ENCODE measurements at regions not wholly inside any gene's neighbourhood (a gene's known extent, or its start where the extent isn't known, plus 50 kb on each side); places are given as distances from the start of the nearest gene placed in this dataset.

DNA sequence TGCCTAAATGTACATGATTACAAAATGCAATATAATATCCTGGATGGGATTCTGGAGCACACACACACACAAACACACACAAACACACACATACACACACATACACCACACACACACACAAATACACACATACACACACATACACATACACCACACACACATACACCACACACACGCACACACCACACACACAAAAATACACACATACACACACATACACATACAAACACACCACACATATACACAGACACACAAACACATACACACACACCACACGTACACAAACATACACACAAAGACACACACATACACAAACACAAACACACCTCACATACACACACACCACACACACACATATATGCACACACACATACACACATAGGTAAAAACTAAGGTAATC lies 134.6 kb upstream of the SYNDIG1 start:
- no peak for DNase-seq (ENCODE audit: low read depth)
- Histone ChIP-seq H3K36me3 (ENCODE audit: control insufficient read depth, insufficient read depth, low read length) (no peaks in the 10 kb centered on the region), H3K27me3 (ENCODE audit: control insufficient read depth, insufficient read depth, low read length) (no peaks in the 10 kb centered on the region), H3K4me3 (ENCODE audit: low read depth, low read length) (no peak overlapping the region)
- TF ChIP-seq, protein P1, sequence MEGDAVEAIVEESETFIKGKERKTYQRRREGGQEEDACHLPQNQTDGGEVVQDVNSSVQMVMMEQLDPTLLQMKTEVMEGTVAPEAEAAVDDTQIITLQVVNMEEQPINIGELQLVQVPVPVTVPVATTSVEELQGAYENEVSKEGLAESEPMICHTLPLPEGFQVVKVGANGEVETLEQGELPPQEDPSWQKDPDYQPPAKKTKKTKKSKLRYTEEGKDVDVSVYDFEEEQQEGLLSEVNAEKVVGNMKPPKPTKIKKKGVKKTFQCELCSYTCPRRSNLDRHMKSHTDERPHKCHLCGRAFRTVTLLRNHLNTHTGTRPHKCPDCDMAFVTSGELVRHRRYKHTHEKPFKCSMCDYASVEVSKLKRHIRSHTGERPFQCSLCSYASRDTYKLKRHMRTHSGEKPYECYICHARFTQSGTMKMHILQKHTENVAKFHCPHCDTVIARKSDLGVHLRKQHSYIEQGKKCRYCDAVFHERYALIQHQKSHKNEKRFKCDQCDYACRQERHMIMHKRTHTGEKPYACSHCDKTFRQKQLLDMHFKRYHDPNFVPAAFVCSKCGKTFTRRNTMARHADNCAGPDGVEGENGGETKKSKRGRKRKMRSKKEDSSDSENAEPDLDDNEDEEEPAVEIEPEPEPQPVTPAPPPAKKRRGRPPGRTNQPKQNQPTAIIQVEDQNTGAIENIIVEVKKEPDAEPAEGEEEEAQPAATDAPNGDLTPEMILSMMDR (IDR thresholded peaks at IDR 0.05; ENCODE audit: insufficient read depth, low read length, poor library complexity, severe bottlenecking): no peak

DNA sequence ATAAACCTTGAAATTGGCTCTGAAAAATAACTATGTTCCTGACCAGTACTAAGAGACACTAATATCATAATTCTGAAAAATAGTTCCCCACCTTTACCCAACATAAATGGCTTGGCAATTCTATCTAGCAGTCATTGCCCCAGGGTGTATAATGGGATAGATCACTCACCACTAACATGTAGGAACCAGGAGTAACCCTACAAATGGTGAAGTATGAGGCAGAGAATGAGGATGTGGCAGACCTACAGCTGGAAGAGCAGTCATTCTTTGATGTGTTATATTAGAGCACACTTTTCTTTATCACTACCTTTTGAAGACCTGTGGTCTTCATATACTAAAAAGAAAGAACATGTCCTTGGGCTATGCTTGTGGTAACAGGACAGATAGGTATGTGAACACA lies 136.5 kb upstream of the SYNDIG1 start:
- TF ChIP-seq, protein P1 (IDR thresholded peaks at IDR 0.05; ENCODE audit: insufficient read depth, low read length, poor library complexity, severe bottlenecking): no peak
- H3K4me3 ChIP-seq (ENCODE audit: low read depth, low read length): no peak overlapping the region
- no peak for DNase-seq (ENCODE audit: low read depth)

DNA sequence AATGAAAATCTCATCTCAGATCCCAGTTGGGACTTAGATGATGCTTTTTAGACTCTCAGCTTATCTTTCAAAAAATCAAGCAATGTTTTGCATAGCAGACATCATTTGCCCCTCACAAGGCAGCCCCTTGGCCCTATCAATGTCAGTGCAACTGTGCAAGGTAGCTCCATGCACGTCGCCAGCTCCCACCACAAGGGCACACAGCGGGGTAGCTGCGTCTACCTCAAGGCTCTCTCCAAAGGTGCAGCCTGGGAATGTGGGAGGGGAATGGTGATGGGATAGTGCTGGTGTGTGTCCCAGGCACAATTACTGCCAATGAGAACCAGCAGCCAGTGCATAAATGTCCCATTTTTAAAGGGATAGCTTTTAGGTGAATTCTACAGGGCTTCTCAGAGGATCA lies 137.5 kb upstream of the SYNDIG1 start:
- TF ChIP-seq, protein P1 (IDR thresholded peaks at IDR 0.05; ENCODE audit: insufficient read depth, low read length, poor library complexity, severe bottlenecking): no peak
- no peak for DNase-seq (ENCODE audit: low read depth)
- H3K27me3 ChIP-seq (ENCODE audit: control insufficient read depth, insufficient read depth, low read length): no peaks in the 10 kb centered on the region
- H3K36me3 ChIP-seq (ENCODE audit: control insufficient read depth, insufficient read depth, low read length): no peaks in the 10 kb centered on the region
- no peak overlapping the region for H3K4me3 ChIP-seq (ENCODE audit: low read depth, low read length)

More for the DNA sequence above, 136.5 kb upstream of the SYNDIG1 start:
- H3K36me3 ChIP-seq (ENCODE audit: control insufficient read depth, insufficient read depth, low read length): no peaks in the 10 kb centered on the region
- no peaks in the 10 kb centered on the region for H3K27me3 ChIP-seq (ENCODE audit: control insufficient read depth, insufficient read depth, low read length)

DNA sequence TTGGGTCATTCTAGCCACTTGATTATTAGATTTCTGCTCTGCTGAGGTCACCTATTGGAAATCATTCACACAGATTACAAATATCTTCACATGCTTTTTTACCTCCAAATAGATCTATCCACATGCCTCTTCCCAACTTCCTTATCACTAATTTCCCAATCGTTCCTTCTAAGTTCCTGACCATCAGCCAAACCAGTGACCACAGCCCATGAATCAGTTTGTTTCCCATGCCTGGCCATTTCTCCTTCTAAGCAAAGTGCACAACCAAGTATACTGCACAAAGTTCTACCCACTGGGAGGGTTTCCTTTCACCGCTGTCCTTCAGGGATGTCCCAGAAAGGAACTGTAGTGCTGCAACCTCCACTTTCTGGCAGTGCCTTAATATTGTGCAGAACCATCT lies 140.5 kb upstream of the SYNDIG1 start:
- Histone ChIP-seq H3K4me3 (ENCODE audit: low read depth, low read length) (no peak overlapping the region), H3K27me3 (ENCODE audit: control insufficient read depth, insufficient read depth, low read length) (no peaks in the 10 kb centered on the region), H3K36me3 (ENCODE audit: control insufficient read depth, insufficient read depth, low read length) (no peaks in the 10 kb centered on the region)
- no peak for DNase-seq (ENCODE audit: low read depth)
- TF ChIP-seq, protein P1 (IDR thresholded peaks at IDR 0.05; ENCODE audit: insufficient read depth, low read length, poor library complexity, severe bottlenecking): no peak

DNA sequence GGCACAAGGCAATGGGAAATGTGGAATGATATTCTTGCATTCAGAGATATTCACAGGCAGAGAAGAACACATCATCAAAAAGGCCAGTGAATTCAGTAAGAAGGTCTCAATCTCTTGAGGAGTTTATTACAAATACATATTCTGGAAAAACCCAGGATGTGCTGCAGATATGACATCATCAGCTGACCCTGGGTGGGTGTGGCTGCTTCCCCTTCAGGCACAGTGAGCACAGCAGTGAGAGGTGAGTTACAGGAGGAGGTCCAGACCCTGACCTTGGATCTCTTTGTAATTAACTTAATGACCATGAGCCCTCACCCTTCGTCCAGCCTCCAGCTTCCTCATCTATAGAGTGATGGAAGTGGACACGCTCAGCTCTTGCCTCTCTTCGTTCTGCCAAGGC lies 147.5 kb upstream of the SYNDIG1 start:
- H3K27me3 ChIP-seq (ENCODE audit: control insufficient read depth, insufficient read depth, low read length): no peaks in the 10 kb centered on the region
- H3K4me3 ChIP-seq (ENCODE audit: low read depth, low read length): no peak overlapping the region
- no peak for DNase-seq (ENCODE audit: low read depth)
- no peaks in the 10 kb centered on the region for H3K36me3 ChIP-seq (ENCODE audit: control insufficient read depth, insufficient read depth, low read length)
- TF ChIP-seq, protein P1 (IDR thresholded peaks at IDR 0.05; ENCODE audit: insufficient read depth, low read length, poor library complexity, severe bottlenecking): no peak

DNA sequence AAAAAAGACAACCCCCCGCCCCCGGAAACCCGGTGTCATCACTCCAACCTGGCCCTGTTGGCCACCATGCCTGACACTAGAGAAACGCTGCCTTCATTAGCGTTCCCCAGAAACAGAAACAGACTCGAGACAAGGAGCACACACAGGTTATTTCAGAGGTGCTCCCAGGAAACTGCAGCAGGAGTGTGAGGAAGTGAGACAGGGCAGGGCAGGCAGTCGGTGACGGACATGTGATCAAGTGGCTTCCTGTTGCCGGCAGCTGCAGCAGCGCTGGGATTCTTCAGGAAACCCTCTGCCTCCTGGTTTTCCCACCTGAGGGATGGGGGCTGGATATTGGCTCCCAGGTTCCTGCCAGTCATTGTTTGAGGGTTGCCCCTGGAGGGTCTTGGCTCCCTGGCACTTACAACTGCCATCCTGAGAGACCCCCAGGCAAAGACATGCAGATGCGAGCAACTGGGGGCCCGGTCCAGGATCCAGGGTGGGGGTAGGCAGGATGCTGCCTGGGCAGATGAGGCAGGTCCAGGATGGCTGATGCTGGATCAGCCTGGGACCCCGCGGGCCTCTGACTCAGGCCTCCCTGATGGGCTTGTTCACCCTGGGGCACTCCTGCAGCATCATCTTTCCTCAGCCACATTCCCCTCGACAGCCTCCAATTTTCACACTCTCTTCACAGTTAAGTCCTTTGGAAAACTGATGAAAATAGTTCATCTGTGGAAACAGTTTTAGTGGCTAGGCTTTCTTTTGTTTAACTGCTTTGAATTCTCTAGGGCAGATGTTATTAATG lies 150.7 kb upstream of the SYNDIG1 start:
- Histone ChIP-seq H3K4me3 (ENCODE audit: low read depth, low read length) (no peak overlapping the region), H3K36me3 (ENCODE audit: control insufficient read depth, insufficient read depth, low read length) (no peaks in the 10 kb centered on the region), H3K27me3 (ENCODE audit: control insufficient read depth, insufficient read depth, low read length) (no peaks in the 10 kb centered on the region)
- TF ChIP-seq, protein P1 (IDR thresholded peaks at IDR 0.05; ENCODE audit: insufficient read depth, low read length, poor library complexity, severe bottlenecking): no peak
- no peak for DNase-seq (ENCODE audit: low read depth)

All from kidney epithelial cell (primary cell).